ENCODE measurements at regions not wholly inside any gene's neighbourhood (a gene's known extent, or its start where the extent isn't known, plus 50 kb on each side); places are given as distances from the start of the nearest gene placed in this dataset.

GRCh38 chr4:60682901-60683300 lies 517.2 kb upstream of the ADGRL3 start:
- TF ChIP-seq CTCF (IDR thresholded peaks at IDR 0.05) (no peak), POLR2A (IDR thresholded peaks at IDR 0.05) (no peak)

All from Peyer's patch (tissue), 4 donors.